SK-N-SH (cell line): ENCODE measurements at regions not wholly inside any gene's neighbourhood (a gene's known extent, or its start where the extent isn't known, plus 50 kb on each side); places are given as distances from the start of the nearest gene placed in this dataset.

ENCODE experiments used
- CTCF ChIA-PET: fragments of 300-600, 350-600 bp; formaldehyde crosslinking; extraction: SDS; loops from one replicate; lab custom pipeline; 2021; lab: Yijun Ruan, JAX
- POLR2A ChIA-PET: fragments of 350-600 bp; sonication (Branson Sonifier 250); formaldehyde crosslinking; extraction: SDS; loops from one replicate; lab custom pipeline; 2020; ENCODE audit warnings: antibody characterized with exemption, inconsistent platforms; lab: Yijun Ruan, JAX
- DNase-seq: peaks from one replicate; pipeline ENCODE4 v3.0.0; 2012
- H2AFZ ChIP-seq: fragments of 200-600 bp; sonication (generic); 2 replicates; pipeline ENCODE4 v1.8.1; 2016; ENCODE audit warnings: antibody characterized with exemption, mild to moderate bottlenecking, low read depth
- H3F3A ChIP-seq: fragments of 200-600 bp; sonication (generic); replicated peaks from 2 replicates; pipeline ENCODE3; 2016; ENCODE audit warnings: antibody characterized with exemption, mild to moderate bottlenecking; ENCODE audit not compliant: insufficient read depth
- H3K27ac ChIP-seq, 2 experiments: fragments of 200-500 bp in 1 of 2; fragments of 200-600 bp in 1 of 2; sonication (Bioruptor generic) in 1 of 2; sonication (generic), shearing (Covaris generic) in 1 of 2; 2 replicates each; pipeline versions ENCODE4 v1.5.1 to v1.6.1; 2014 to 2016; ENCODE audit warnings: low read depth in 2 of 2, inconsistent platforms in 1 of 2, low read length in 1 of 2, mild to moderate bottlenecking in 1 of 2, mixed read lengths in 1 of 2
- H3K27me3 ChIP-seq: fragments of 200-600 bp; sonication (generic), shearing (Covaris generic); 2 replicates; pipeline ENCODE4 v1.6.1; 2016; ENCODE audit warnings: mixed run types; ENCODE audit not compliant: insufficient read depth
- H3K36me3 ChIP-seq, 2 experiments: fragments of 200-500 bp in 1 of 2; fragments of 200-600 bp in 1 of 2; sonication (Bioruptor generic) in 1 of 2; sonication (generic) in 1 of 2; replicated peaks in 1 of 2; 2 replicates each; pipeline versions ENCODE3 to v1.5.1; 2014 to 2016; ENCODE audit warnings: low read length in 1 of 2, mild to moderate bottlenecking in 1 of 2; ENCODE audit not compliant: insufficient read depth in 2 of 2, control insufficient read depth in 1 of 2
- H3K4me1 ChIP-seq, 2 experiments: fragments of 200-500 bp in 1 of 2; fragments of 200-600 bp in 1 of 2; sonication (Bioruptor generic) in 1 of 2; sonication (generic), shearing (Covaris generic) in 1 of 2; 2 replicates each; pipeline versions ENCODE4 v1.5.1 to v1.6.1; 2014 to 2016; ENCODE audit warnings: low read depth in 1 of 2, low read length in 1 of 2, mixed run types in 1 of 2; ENCODE audit not compliant: insufficient read depth in 2 of 2, control insufficient read depth in 1 of 2
- H3K4me2 ChIP-seq: fragments of 200-600 bp; sonication (generic), shearing (Covaris generic); 2 replicates; pipeline ENCODE4 v1.6.1; 2017; ENCODE audit warnings: mixed run types
- H3K4me3 ChIP-seq, 2 experiments: fragments of 200-500 bp in 1 of 2; fragments of 200-600 bp in 1 of 2; sonication (Bioruptor generic) in 1 of 2; sonication (generic), shearing (Covaris generic) in 1 of 2; 2 replicates each; pipeline versions ENCODE4 v1.5.1 to v1.8.1; 2014 to 2016; ENCODE audit warnings: low read depth in 2 of 2, inconsistent platforms in 1 of 2, low read length in 1 of 2, mild to moderate bottlenecking in 1 of 2, mixed read lengths in 1 of 2, moderate library complexity in 1 of 2
- H3K79me2 ChIP-seq: fragments of 200-600 bp; sonication (generic); 2 replicates; pipeline ENCODE4 v1.8.1; 2017; ENCODE audit warnings: mild to moderate bottlenecking; ENCODE audit not compliant: insufficient read depth
- H3K9ac ChIP-seq: fragments of 200-600 bp; sonication (generic); 2 replicates; pipeline ENCODE4 v1.6.1; 2017; ENCODE audit warnings: mixed run types
- H3K9me2 ChIP-seq: fragments of 200-600 bp; sonication (generic); 2 replicates; pipeline ENCODE4 v1.6.1; 2017; ENCODE audit warnings: mixed run types
- H3K9me3 ChIP-seq: fragments of 200-600 bp; sonication (generic); 2 replicates; pipeline ENCODE4 v1.6.1; 2017; ENCODE audit warnings: mixed run types, mild to moderate bottlenecking, moderate library complexity
- H4K20me1 ChIP-seq: fragments of 200-600 bp; sonication (generic); 2 replicates; pipeline ENCODE4 v1.6.1; 2017; ENCODE audit warnings: mild to moderate bottlenecking, mixed run types; ENCODE audit not compliant: insufficient read depth
- CHD2 ChIP-seq: fragments of 150-350 bp; IDR thresholded peaks from 2 replicates; pipeline ENCODE4 v1.6.1; 2018; ENCODE audit warnings: low read length; ENCODE audit not compliant: partially characterized antibody
- FOSL2 ChIP-seq: IDR thresholded peaks from 2 replicates; pipeline ENCODE4 v1.4.0; 2012; ENCODE audit warnings: low read depth, mild to moderate bottlenecking, moderate library complexity, borderline replicate concordance
- FOXM1 ChIP-seq: IDR thresholded peaks from 2 replicates; pipeline ENCODE4 v1.4.0; 2012; ENCODE audit warnings: low read depth, mild to moderate bottlenecking
- JUND ChIP-seq: IDR thresholded peaks from 2 replicates; pipeline ENCODE4 v1.4.0; 2012
- MEF2A ChIP-seq: IDR thresholded peaks from 2 replicates; pipeline ENCODE4 v1.4.0; 2012; ENCODE audit warnings: low read depth, borderline replicate concordance
- NFIC ChIP-seq: IDR thresholded peaks from 2 replicates; pipeline ENCODE4 v1.4.0; 2012; ENCODE audit warnings: borderline replicate concordance
- POLR2AphosphoS5 ChIP-seq: IDR thresholded peaks from 2 replicates; pipeline ENCODE4 v1.6.1; 2012; ENCODE audit warnings: low read depth, low read length
- RCOR1 ChIP-seq: fragments of 150-350 bp; IDR thresholded peaks from 2 replicates; pipeline ENCODE4 v1.6.1; 2017; ENCODE audit warnings: antibody characterized with exemption, low read length
- RFX5 ChIP-seq: IDR thresholded peaks from 2 replicates; pipeline ENCODE4 v1.6.1; 2012; ENCODE audit warnings: mild to moderate bottlenecking, improper control_type of control experiment, low read length
- SIN3A ChIP-seq: IDR thresholded peaks from 2 replicates; pipeline ENCODE4 v1.6.1; 2012; ENCODE audit warnings: low read depth, mild to moderate bottlenecking, low read length, moderate library complexity, borderline replicate concordance
- TAF1 ChIP-seq: IDR thresholded peaks from 2 replicates; pipeline ENCODE4 v1.6.1; 2012; ENCODE audit warnings: low read depth, mild to moderate bottlenecking, low read length, moderate library complexity, borderline replicate concordance
- TEAD4 ChIP-seq: IDR thresholded peaks from 2 replicates; pipeline ENCODE4 v1.4.0; 2012; ENCODE audit warnings: mild to moderate bottlenecking, borderline replicate concordance; ENCODE audit not compliant: insufficient read depth
- WGBS: methylation state at CpG from one replicate; pipeline ENCODE4 v1.1.6; 2017; ENCODE audit warnings: low lambda C conversion rate; 5-methylcytosine and 5-hydroxymethylcytosine counted together
- TF ChIP-seq, protein P1 (sequence below): fragments of 200-600 bp; sonication (generic); IDR thresholded peaks from 2 replicates; pipeline ENCODE4 v1.6.1; 2017; ENCODE audit warnings: antibody characterized with exemption, mild to moderate bottlenecking, moderate library complexity
- TF ChIP-seq, protein P2 (sequence below): fragments of 150-350 bp; IDR thresholded peaks from 2 replicates; pipeline ENCODE4 v1.6.1; 2017; ENCODE audit warnings: antibody characterized with exemption, low read length, low read depth, borderline replicate concordance
- TF ChIP-seq, protein P3 (sequence below): fragments of 150-350 bp; IDR thresholded peaks from 2 replicates; pipeline ENCODE4 v1.6.1; 2016; ENCODE audit warnings: mild to moderate bottlenecking, low read depth, low read length
- TF ChIP-seq, protein P4 (sequence below): IDR thresholded peaks from 2 replicates; pipeline ENCODE4 v1.4.0; 2012; ENCODE audit warnings: low read depth

DNA sequence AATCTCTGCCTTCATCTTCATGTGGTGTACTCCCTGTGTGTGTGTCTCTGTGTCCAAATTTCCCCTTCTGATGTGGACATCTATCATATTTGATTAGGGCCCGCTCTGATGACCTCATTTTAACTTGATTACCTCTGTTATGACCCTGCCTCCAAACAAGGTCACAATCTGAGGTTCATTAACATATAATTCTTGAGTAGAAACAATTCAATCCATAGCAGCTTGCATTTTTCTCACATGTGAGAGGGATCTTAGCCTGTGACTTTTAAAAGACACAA, 130.9 kb upstream of the RAB4A start:
- H3K36me3 ChIP-seq: no peaks in the 10 kb centered on the region
- H3F3A ChIP-seq: no peaks in the 10 kb centered on the region
- H3K9me3 ChIP-seq: no peaks in the 10 kb centered on the region
- no peak overlapping the region for H3K27ac ChIP-seq
- no peaks in the 10 kb centered on the region for H3K79me2 ChIP-seq
- H3K4me3 ChIP-seq: no peak overlapping the region
- H3K9ac ChIP-seq: no peak overlapping the region
- no peaks in the 10 kb centered on the region for H4K20me1 ChIP-seq
- no peak overlapping the region for H2AFZ ChIP-seq
- TF ChIP-seq, protein P1, sequence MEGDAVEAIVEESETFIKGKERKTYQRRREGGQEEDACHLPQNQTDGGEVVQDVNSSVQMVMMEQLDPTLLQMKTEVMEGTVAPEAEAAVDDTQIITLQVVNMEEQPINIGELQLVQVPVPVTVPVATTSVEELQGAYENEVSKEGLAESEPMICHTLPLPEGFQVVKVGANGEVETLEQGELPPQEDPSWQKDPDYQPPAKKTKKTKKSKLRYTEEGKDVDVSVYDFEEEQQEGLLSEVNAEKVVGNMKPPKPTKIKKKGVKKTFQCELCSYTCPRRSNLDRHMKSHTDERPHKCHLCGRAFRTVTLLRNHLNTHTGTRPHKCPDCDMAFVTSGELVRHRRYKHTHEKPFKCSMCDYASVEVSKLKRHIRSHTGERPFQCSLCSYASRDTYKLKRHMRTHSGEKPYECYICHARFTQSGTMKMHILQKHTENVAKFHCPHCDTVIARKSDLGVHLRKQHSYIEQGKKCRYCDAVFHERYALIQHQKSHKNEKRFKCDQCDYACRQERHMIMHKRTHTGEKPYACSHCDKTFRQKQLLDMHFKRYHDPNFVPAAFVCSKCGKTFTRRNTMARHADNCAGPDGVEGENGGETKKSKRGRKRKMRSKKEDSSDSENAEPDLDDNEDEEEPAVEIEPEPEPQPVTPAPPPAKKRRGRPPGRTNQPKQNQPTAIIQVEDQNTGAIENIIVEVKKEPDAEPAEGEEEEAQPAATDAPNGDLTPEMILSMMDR: no peak
- TF ChIP-seq RCOR1: no peak
- TF ChIP-seq JUND: no peak
- TF ChIP-seq CHD2: no peak
- TF ChIP-seq TAF1: no peak
- TF ChIP-seq FOXM1: no peak
- no peak for TF ChIP-seq NFIC
- TF ChIP-seq SIN3A: no peak
- TF ChIP-seq, protein P2, sequence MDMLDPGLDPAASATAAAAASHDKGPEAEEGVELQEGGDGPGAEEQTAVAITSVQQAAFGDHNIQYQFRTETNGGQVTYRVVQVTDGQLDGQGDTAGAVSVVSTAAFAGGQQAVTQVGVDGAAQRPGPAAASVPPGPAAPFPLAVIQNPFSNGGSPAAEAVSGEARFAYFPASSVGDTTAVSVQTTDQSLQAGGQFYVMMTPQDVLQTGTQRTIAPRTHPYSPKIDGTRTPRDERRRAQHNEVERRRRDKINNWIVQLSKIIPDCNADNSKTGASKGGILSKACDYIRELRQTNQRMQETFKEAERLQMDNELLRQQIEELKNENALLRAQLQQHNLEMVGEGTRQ: no peak
- no peak for TF ChIP-seq RFX5
- no peak for TF ChIP-seq FOSL2
- no peaks in the 10 kb centered on the region for H3K9me2 ChIP-seq
- WGBS: 35% methylated on average over 1 of the region's 1 CpG
- no peaks in the 10 kb centered on the region; the same call in 1 of the 2 replicates for H3K27me3 ChIP-seq
- no peaks in the 10 kb centered on the region for H3K4me1 ChIP-seq
- DNase-seq: no peak
- CTCF ChIA-PET: interaction anchor here (1.1 to 1.5 kb wide), 2 partner anchors 17 to 476 kb away, joined by 3 to 5 read pairs; no protein-coding TSS in a partner anchor
- no peak overlapping the region for H3K4me2 ChIP-seq
- POLR2A ChIA-PET: no interaction called here

DNA sequence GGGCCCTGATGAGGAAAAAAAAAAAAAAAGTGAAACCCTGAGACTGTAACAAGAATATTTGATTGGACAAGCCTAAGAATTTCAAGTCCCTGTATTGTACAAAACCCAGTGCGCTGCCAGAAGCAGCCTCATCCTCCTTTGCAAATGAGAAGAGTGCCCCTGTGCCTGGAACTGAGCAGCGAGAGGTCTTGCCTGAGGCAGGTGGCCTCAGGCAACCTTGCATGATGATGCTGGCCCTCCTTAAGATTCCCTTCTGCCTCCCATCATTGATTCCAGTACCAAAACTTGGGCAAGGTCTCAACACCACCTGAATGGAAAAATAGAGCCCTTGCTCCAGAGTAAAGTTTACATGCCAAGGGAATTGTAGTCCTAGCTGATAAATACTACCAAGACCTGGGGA, 129.6 kb upstream of the RAB4A start:
- no peak overlapping the region for H3K27ac ChIP-seq
- no peaks in the 10 kb centered on the region for H3F3A ChIP-seq
- CTCF ChIA-PET: no interaction called here
- no peak for DNase-seq
- TF ChIP-seq TEAD4: no peak
- TF ChIP-seq, protein P3, sequence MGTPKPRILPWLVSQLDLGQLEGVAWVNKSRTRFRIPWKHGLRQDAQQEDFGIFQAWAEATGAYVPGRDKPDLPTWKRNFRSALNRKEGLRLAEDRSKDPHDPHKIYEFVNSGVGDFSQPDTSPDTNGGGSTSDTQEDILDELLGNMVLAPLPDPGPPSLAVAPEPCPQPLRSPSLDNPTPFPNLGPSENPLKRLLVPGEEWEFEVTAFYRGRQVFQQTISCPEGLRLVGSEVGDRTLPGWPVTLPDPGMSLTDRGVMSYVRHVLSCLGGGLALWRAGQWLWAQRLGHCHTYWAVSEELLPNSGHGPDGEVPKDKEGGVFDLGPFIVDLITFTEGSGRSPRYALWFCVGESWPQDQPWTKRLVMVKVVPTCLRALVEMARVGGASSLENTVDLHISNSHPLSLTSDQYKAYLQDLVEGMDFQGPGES: no peak
- TF ChIP-seq POLR2AphosphoS5: no peak
- no peak for TF ChIP-seq MEF2A
- TF ChIP-seq, protein P4, sequence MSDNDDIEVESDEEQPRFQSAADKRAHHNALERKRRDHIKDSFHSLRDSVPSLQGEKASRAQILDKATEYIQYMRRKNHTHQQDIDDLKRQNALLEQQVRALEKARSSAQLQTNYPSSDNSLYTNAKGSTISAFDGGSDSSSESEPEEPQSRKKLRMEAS: no peak
- H3K9me2 ChIP-seq: no peaks in the 10 kb centered on the region
- no peak overlapping the region for H3K4me2 ChIP-seq
- no peak overlapping the region for H3K4me3 ChIP-seq
- H3K27me3 ChIP-seq: no peaks in the 10 kb centered on the region; the same call in 1 of the 2 replicates
- no peaks in the 10 kb centered on the region for H3K4me1 ChIP-seq
- H3K9ac ChIP-seq: no peak overlapping the region
- H4K20me1 ChIP-seq: no peaks in the 10 kb centered on the region
- WGBS: 41% methylated on average over 2 of the region's 2 CpGs
- H3K36me3 ChIP-seq: no peaks in the 10 kb centered on the region
- H2AFZ ChIP-seq: no peak overlapping the region
- no peaks in the 10 kb centered on the region for H3K9me3 ChIP-seq
- POLR2A ChIA-PET: no interaction called here
- H3K79me2 ChIP-seq: no peaks in the 10 kb centered on the region
